ENCODE measurements at regions not wholly inside any gene's neighbourhood (a gene's known extent, or its start where the extent isn't known, plus 50 kb on each side); places are given as distances from the start of the nearest gene placed in this dataset.

DNA sequence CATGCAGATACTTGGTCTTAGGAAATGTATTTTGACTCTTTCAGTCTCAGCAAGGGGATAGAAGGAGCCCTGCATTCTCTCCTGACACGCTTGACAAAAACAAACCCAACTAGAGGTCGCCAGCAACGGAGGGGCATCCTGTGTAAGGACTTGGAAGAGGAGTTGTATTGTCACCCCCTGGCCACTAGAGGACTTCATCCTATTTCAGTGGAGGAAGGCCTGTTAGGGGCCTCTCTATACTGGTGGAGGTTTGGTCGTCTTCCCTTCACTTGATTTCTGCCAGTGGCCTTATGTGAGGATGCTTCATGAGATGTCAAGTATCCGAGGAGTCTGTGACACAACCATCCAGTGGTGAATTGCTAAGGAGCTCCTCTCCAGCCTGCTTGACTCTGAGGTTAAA lies 122.8 kb upstream of the STC2 start:
- TF ChIP-seq, protein P1, sequence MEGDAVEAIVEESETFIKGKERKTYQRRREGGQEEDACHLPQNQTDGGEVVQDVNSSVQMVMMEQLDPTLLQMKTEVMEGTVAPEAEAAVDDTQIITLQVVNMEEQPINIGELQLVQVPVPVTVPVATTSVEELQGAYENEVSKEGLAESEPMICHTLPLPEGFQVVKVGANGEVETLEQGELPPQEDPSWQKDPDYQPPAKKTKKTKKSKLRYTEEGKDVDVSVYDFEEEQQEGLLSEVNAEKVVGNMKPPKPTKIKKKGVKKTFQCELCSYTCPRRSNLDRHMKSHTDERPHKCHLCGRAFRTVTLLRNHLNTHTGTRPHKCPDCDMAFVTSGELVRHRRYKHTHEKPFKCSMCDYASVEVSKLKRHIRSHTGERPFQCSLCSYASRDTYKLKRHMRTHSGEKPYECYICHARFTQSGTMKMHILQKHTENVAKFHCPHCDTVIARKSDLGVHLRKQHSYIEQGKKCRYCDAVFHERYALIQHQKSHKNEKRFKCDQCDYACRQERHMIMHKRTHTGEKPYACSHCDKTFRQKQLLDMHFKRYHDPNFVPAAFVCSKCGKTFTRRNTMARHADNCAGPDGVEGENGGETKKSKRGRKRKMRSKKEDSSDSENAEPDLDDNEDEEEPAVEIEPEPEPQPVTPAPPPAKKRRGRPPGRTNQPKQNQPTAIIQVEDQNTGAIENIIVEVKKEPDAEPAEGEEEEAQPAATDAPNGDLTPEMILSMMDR (IDR thresholded peaks at IDR 0.05): no peak
- TF ChIP-seq POLR2A (IDR thresholded peaks at IDR 0.05): no peak

Measured in lower leg skin (tissue), 3 donors.